HEK293T (cell line): ENCODE measurements at regions not wholly inside any gene's neighbourhood (a gene's known extent, or its start where the extent isn't known, plus 50 kb on each side); places are given as distances from the start of the nearest gene placed in this dataset.

Experiments
- ARNT ChIP-seq: fragments of 450-650 bp; IDR thresholded peaks from 2 replicates; pipeline ENCODE4 v1.6.1; 2017; ENCODE audit warnings: mild to moderate bottlenecking
- BHLHE40 ChIP-seq: fragments of 450-650 bp; IDR thresholded peaks from 2 replicates; pipeline ENCODE4 v1.6.1; 2016; ENCODE audit warnings: mild to moderate bottlenecking, moderate library complexity, borderline replicate concordance
- CTBP1 ChIP-seq: fragments of 450-650 bp; IDR thresholded peaks from 2 replicates; pipeline ENCODE4 v1.6.1; 2016; ENCODE audit warnings: borderline replicate concordance
- ELF4 ChIP-seq: fragments of 450-650 bp; IDR thresholded peaks from 2 replicates; pipeline ENCODE4 v1.6.1; 2017; ENCODE audit warnings: antibody characterized with exemption
- FOXA1 ChIP-seq: fragments of 450-650 bp; IDR thresholded peaks from 2 replicates; pipeline ENCODE4 v1.6.1; 2016; ENCODE audit warnings: mild to moderate bottlenecking
- FOXK2 ChIP-seq: fragments of 450-650 bp; IDR thresholded peaks from 2 replicates; pipeline ENCODE4 v1.6.1; 2016; ENCODE audit warnings: mild to moderate bottlenecking
- FOXM1 ChIP-seq: fragments of 450-650 bp; IDR thresholded peaks from 2 replicates; pipeline ENCODE4 v1.6.1; 2017; ENCODE audit warnings: mild to moderate bottlenecking, borderline replicate concordance
- HDGF ChIP-seq: fragments of 450-650 bp; IDR thresholded peaks from 2 replicates; pipeline ENCODE4 v1.6.1; 2017; ENCODE audit warnings: antibody characterized with exemption, borderline replicate concordance
- NFRKB ChIP-seq: fragments of 450-650 bp; IDR thresholded peaks from 2 replicates; pipeline ENCODE4 v1.6.1; 2016; ENCODE audit warnings: mild to moderate bottlenecking, moderate library complexity
- PKNOX1 ChIP-seq: fragments of 450-650 bp; IDR thresholded peaks from 2 replicates; pipeline ENCODE4 v1.6.1; 2016
- SP1 ChIP-seq: fragments of 450-650 bp; IDR thresholded peaks from 2 replicates; pipeline ENCODE4 v1.6.1; 2017
- SUZ12 ChIP-seq: fragments of 450-650 bp; IDR thresholded peaks from 2 replicates; pipeline ENCODE4 v1.6.1; 2016; ENCODE audit warnings: mild to moderate bottlenecking
- ZNF384 ChIP-seq: fragments of 450-650 bp; IDR thresholded peaks from 2 replicates; pipeline ENCODE4 v1.6.1; 2016

DNA sequence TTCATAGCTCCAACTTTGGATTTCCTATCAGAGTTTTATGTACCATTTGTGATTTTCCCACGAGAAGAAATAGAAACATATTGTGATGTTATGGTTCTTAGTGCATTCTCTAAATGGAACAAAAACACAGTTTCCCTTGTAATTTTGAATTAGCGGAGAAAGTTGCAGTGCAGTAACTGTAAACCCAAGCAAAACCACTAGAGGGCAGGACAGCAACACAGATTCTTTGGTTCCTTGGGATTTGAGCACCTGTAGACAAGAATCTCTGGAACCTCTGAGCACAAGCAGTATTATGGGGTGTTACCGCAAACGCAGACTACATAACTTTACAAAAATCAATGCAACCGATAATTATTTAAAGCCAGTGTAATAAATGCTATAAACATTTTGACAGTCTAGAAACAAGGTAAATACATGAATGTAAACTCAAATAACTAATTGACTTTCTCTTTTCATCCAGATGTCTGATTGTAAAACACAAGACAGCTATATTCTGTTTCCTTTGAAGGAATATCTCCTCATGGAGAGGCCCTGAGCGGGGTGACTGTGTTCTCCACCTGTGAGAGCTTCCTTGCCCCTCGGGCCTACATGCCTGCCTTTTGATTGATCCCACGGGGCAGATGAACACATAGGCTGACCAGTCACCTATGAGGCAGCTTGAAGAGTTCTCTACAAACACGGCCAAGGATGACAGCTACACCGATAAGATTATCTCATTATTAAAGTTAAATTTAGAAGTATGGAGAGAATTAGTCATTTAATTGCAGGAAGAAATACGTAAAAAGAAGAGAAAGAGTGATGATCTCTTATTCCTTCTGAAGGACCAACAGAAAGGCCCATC, 67.5 kb upstream of the COL21A1 start:
- TF ChIP-seq FOXA1, result no peak
- no peak for TF ChIP-seq BHLHE40
- TF ChIP-seq FOXK2, result no peak
- TF ChIP-seq ZNF384, result no peak
- no peak for TF ChIP-seq NFRKB
- TF ChIP-seq SUZ12, result no peak
- TF ChIP-seq PKNOX1, result no peak
- no peak for TF ChIP-seq HDGF
- no peak for TF ChIP-seq SP1
- TF ChIP-seq ELF4, result no peak
- no peak for TF ChIP-seq CTBP1
- TF ChIP-seq ARNT, result no peak
- no peak for TF ChIP-seq FOXM1
